ENCODE measurements at regions not wholly inside any gene's neighbourhood (a gene's known extent, or its start where the extent isn't known, plus 50 kb on each side); places are given as distances from the start of the nearest gene placed in this dataset.

DNA sequence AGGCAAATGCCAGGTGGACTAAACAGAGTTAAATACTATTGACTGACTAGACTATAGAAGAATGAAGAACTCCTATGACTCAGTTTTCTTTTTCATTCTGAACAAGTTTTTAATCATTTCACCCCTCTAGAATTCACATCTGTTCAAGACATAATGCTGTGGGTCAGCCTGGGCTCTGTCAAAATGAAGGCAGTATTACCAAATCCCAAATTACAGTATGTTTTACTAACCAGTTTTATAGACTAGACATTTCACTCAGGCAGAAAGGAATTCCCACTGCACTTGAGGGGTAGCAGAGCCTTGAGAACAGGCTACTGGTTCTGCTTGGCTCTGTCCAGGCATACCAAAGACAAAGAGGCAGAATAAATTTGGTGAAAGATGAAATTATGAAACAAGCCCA is 511.7 kb downstream of the EPHA4 start:
- no peak for DNase-seq (ENCODE audit: low spot score)

- no peak for DNase-seq (ENCODE audit: low spot score)
These were observed 508.5 kb downstream of the EPHA4 start for GRCh38 chr2:221063568-221063967.

DNA sequence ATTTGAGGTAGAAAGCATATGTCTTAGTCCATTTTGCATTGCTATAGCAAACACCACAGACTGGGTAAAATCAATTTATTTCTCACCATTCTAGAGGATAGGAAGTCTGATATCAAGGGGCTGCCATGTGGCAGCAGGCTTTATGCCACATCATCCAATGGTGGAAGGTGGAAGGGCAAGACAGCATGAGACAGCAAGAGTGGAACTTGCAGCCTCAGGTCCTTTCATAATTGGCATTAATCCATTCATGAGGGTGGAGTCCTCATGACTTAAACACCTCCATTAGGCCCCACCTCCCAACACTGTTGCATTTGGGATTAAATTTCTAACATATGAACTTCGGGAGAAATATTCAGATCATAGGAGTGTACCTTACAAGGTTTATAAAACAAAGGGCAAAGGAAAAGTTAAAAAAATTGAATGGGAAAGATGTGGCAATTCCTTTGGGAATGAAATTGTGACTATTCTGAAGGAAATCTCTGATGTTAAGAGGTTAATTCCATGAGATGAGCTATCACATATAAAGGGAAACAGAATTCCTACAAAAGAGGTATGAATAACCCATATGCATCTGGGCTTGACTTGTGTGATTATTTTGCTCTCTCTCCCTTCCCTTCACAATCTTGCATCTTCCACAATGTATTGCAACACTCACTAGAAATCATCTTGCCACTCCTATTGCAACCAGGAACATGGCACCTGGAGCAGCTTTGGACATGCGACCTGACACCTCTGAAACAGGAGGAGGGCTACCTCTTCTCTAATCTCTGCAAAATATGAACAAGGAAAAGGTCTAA is 507.8 kb downstream of the EPHA4 start:
- DNase-seq (ENCODE audit: low spot score) = no peak

DNA sequence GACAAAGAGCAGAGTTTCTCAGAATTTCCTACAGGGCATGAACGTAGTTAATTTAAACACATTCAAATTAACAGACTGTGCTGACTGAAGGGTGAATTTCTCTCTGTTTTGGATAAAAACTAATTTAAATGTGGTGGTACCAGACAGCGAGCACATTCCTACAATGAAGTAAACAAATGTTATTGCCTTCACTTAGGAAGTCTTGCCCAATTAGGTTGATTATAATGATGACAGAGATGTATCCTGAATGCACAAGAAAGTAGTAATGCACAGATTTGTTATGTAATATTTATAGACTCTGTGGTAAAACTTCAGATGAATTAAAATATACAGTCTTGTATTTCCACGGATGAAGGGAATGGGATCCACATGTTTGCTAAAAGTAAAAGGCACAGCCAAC is 507.2 kb downstream of the EPHA4 start:
- DNase-seq (ENCODE audit: low spot score) = no peak

- DNase-seq (ENCODE audit: low spot score) = no peak
These were observed 504.0 kb downstream of the EPHA4 start for GRCh38 chr2:221068123-221068522.

DNA sequence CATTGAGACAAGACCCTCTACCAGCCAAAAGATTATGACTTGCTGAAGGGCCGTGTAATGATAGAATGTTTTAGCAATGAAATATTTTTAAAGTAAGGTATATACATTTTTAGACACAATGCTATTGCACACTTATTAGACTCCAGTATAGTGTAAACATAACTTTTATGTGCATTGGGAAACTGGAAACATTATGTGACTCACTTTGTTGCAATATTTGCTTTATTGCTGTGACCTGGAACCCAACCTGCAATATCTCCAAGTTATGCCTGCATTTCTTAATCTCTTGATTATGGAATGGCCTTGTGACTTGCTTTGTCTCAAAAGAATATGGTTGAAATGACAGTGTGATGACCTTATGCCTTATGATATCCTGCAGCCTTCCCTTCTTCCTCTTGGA is 502.0 kb downstream of the EPHA4 start:
- DNase-seq (ENCODE audit: low spot score) = no peak

DNA sequence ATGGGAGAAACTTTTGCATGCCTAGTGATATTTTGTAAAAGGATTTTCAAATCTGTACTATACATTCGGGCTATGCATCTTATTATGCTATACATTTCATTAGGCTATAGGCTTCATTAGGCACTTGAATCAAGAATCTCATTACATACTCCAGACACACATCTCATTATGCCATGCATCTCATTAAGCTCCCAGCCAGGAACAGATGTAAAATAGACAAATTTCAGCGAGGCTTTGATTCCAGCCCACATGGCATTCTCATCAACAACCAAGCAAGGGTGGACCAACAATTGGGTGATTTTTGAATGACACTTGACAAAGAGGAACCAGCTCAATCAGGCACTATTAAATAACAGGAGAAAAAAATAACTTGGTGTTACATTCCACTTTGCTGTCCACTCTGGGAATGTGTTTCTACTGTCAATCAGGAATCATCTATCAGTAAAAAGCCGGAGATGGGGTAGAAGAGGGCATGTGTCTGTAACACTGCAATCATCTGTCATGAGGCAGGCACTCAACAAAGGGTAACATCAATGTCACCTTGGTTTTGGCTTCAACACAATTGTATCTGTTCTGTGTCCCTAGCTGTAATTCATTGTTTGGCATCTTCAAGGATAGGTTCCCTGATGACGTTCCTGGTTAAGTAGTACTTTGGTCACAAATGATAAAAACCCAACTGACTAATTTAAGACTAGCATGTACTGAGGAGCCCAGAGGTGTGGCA is 498.6 kb downstream of the EPHA4 start:
- DNase-seq (ENCODE audit: low spot score) = no peak

DNA sequence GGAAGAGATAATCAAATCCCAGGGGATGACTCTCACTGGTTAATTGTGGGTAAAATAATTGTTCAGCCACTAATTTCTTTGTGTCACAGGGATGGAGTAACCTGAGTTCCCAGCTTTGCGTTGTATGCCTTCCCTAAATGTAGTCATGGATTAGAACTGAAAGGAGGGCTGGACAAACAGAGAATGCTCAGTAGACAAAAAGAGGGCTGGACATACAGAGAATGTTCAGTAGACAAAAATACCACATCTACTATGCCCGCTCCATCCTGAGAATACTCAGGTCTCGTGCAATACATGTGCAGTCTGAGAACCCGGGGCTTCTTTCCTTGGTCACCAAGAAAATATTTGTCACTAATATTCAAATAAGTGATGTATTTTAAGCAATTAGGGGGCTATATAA is 497.9 kb downstream of the EPHA4 start:
- no peak for DNase-seq (ENCODE audit: low spot score)

DNA sequence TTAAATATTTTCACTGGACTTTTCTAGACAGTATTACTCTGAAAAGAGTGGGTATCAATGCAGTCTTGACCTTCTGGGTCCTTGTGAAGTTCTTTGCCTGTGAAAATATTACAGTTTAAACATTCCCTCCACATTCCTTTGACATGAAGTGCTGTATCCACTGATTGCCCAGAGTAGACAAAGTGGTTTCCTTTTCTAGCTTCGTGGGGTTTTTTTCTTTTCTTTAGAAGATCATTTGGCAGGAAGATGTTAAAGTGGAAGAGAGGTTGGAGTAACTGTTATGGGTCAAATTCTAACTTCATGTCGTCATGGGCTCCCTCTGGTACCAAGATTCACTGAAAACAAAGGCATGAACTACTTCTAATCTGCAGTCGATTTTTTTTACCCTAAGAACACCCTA is 496.9 kb downstream of the EPHA4 start:
- no peak for DNase-seq (ENCODE audit: low spot score)

DNA sequence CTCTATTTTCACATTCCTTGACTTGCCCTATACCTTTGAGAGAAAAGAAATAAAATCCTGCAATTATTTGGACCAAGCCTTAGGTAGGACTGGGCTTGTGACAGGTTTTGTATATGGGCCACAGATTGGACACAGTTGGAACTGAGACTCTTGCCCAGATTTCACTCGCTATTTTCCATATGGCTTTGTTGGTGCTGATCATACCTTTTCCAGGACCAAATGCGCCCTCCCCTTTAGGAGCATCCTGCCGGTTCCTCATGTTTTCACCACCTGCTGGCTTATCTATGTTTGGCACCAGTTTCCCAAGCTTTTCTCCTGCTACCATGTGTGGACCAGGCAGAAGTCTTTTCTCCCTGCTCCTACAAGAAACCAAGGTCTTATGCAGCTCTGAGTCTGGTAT is 494.9 kb downstream of the EPHA4 start:
- no peak for DNase-seq (ENCODE audit: low spot score)

GRCh38 chr2:221077799-221078198 is 494.3 kb downstream of the EPHA4 start:
- DNase-seq (ENCODE audit: low spot score) = no peak

GRCh38 chr2:221085341-221085900 is 486.7 kb downstream of the EPHA4 start:
- DNase-seq (ENCODE audit: low spot score) = no peak

GRCh38 chr2:221085936-221086335 is 486.2 kb downstream of the EPHA4 start:
- no peak for DNase-seq (ENCODE audit: low spot score)

- no peak for DNase-seq (ENCODE audit: low spot score)
These were observed 484.3 kb downstream of the EPHA4 start for GRCh38 chr2:221087779-221088178.

DNA sequence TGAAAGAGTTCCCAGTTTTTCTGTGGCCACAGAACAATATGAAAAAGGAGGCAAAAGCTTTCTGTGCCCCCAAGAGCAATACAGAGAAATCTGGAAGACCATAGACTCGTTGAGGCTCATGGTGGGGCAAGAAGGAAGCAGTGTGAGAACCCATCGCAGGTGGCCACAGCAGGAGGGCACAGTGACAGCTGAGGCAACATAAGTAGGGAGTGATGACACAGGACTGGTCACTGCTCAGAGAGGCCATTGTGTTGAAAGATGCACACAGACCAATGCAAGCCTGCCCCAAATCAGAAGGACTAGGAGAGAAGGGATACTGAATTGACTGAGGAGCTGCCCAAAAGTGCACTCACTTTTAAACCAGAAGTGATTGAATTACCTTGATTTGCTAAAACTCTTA is 483.6 kb downstream of the EPHA4 start:
- DNase-seq (ENCODE audit: low spot score) = no peak

DNA sequence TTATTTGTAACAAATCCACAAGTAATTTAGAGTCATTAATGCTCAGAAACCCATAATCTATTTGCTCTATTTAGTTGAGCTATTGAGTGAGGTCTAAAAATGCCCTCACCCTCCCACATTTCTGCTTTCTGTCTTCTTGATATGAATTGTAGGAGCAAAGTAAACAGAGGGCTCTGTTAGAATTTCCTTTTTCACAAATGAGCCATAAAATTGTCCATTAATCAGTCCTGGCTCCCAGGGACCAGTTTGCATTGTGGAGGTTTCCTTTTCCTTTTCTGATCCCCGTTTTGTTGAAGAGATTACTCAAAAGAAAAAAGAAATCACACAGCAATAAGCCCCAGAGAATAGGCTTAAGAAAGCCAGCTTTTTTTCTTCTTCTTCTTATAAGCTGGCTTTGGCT is 476.7 kb downstream of the EPHA4 start:
- no peak for DNase-seq (ENCODE audit: low spot score)

GRCh38 chr2:221096706-221097567 is 475.2 kb downstream of the EPHA4 start:
- DNase-seq (ENCODE audit: low spot score) = no peak

DNA sequence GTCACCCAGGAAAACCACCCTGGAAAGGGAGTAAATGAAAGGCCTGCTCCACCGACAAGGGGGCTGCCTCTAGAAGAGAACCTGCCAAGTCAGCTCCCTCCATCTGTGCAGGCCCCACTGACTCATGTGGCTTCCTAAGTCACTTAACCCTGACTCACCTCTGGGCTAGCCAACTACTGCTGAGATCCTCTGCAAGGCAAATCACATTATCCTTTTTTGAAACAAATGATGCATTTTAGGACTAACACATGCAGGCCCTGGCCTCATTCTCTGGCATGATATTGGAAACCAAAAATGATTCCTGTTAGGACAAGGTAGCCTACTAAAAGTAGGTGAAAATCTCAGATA is 474.6 kb downstream of the EPHA4 start:
- no peak for DNase-seq (ENCODE audit: low spot score)

DNA sequence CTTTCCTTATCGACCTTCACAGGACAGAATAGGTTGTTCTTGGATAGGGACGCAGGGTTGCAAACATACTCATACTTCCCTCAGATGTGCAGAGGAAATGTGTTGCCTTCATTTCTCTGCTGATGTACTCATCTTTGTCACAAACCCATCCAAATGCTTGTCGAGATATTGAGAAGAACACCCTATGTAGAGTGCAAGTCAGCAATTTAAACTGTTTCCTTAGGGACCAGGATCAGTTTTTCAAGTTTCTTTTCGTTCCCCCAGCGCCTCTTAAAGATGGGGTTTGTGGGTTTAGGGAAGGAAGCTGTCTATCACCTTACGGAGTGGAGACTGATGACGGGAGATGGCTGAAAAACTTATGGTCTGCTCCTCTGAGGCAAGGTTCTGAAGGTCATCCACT is 474.2 kb downstream of the EPHA4 start:
- no peak for DNase-seq (ENCODE audit: low spot score)

- DNase-seq (ENCODE audit: low spot score) = no peak
These were observed 471.5 kb downstream of the EPHA4 start for GRCh38 chr2:221100467-221101089.

GRCh38 chr2:221102896-221103688 is 469.0 kb downstream of the EPHA4 start:
- no peak for DNase-seq (ENCODE audit: low spot score)

All from D341Med (cell line).